ENCODE measurements at regions not wholly inside any gene's neighbourhood (a gene's known extent, or its start where the extent isn't known, plus 50 kb on each side); places are given as distances from the start of the nearest gene placed in this dataset.

GRCh38 chr5:24428345-24428744, 216.4 kb downstream of the CDH10 start:
- H3K36me3 ChIP-seq (ENCODE audit: control insufficient read depth in 2 of 3, insufficient read depth in 3 of 3, low read length in 3 of 3) = no peaks in the 10 kb centered on the region
- H3K4me3 ChIP-seq (ENCODE audit: low read length in 3 of 3) = no peak overlapping the region
- DNase-seq = no peak
- intact Hi-C loops (cut with DNase I) = no loop called here
- no peak overlapping the region for H3K27ac ChIP-seq (ENCODE audit: low read depth in 2 of 2, low read length in 2 of 2)
- no peaks in the 10 kb centered on the region for H3K9me3 ChIP-seq (ENCODE audit: control insufficient read depth in 2 of 3, insufficient read depth in 1 of 3, low read length in 3 of 3)
- H3K27me3 ChIP-seq (ENCODE audit: control insufficient read depth, insufficient read depth, low read length) = no peaks in the 10 kb centered on the region
- no peak overlapping the region for H3K9ac ChIP-seq (ENCODE audit: low read length in 3 of 3)
- FAIRE-seq = no peak
- no peak for TF ChIP-seq CTCF (IDR thresholded peaks at IDR 0.05; ENCODE audit: borderline replicate concordance, extremely low read depth, insufficient read depth)
- H3K4me1 ChIP-seq (ENCODE audit: control insufficient read depth in 2 of 3, insufficient read depth in 2 of 3, low read depth in 1 of 3, low read length in 3 of 3) = no peaks in the 10 kb centered on the region

GRCh38 chr5:24433555-24433954, 211.2 kb downstream of the CDH10 start:
- intact Hi-C loops (cut with DNase I) = no loop called here
- Histone ChIP-seq H3K27me3 (ENCODE audit: control insufficient read depth, insufficient read depth, low read length) (no peaks in the 10 kb centered on the region), H3K4me3 (ENCODE audit: low read length in 3 of 3) (no peak overlapping the region), H3K36me3 (ENCODE audit: control insufficient read depth in 2 of 3, insufficient read depth in 3 of 3, low read length in 3 of 3) (no peaks in the 10 kb centered on the region), H3K4me1 (ENCODE audit: control insufficient read depth in 2 of 3, insufficient read depth in 2 of 3, low read depth in 1 of 3, low read length in 3 of 3) (no peaks in the 10 kb centered on the region), H3K9me3 (ENCODE audit: control insufficient read depth in 2 of 3, insufficient read depth in 1 of 3, low read length in 3 of 3) (no peaks in the 10 kb centered on the region), H3K27ac (ENCODE audit: low read depth in 2 of 2, low read length in 2 of 2) (no peak overlapping the region), H3K9ac (ENCODE audit: low read length in 3 of 3) (no peak overlapping the region)
- DNase-seq (no peak), FAIRE-seq (no peak)
- TF ChIP-seq CTCF (IDR thresholded peaks at IDR 0.05; ENCODE audit: borderline replicate concordance, extremely low read depth, insufficient read depth) = no peak
